K562 (cell line): ENCODE measurements at regions not wholly inside any gene's neighbourhood (a gene's known extent, or its start where the extent isn't known, plus 50 kb on each side); places are given as distances from the start of the nearest gene placed in this dataset.

ENCODE experiments used
- ATAC-seq: fragments of 200-7000 bp; cut with Tn5 transposase; 3 replicates; pipeline ENCODE4 v1.9.1; 2020; ENCODE audit warnings: moderate library complexity
- BruUV-seq: library from RNA; stranded (reverse); fragments of 400-500 nt; replicated peaks from 2 replicates; lab custom pipeline; 2021; lab: Mats Ljungman, UMichigan
- CTCF ChIA-PET: fragments of 300-600 bp; formaldehyde crosslinking; extraction: SDS; loops from one replicate; lab custom pipeline; 2021; ENCODE audit warnings: low intra/inter-chr PET ratio; lab: Yijun Ruan, JAX
- POLR2A ChIA-PET: fragments of 300-600, 350-650 bp; sonication (Branson Sonifier 250); formaldehyde crosslinking; extraction: SDS; loops from one replicate; lab custom pipeline; 2021; ENCODE audit warnings: antibody characterized with exemption, inconsistent platforms; lab: Yijun Ruan, JAX
- DNase-seq, 4 experiments: peaks; one replicate each; pipeline versions ENCODE4 v3.0.0 to v3.0.0-alpha.2; 2011 to 2018; ENCODE audit warnings: low spot score in 3 of 4, mixed read lengths in 3 of 4; ENCODE audit errors: extremely low read depth in 1 of 4
- FAIRE-seq: peaks from 2 replicates; lab custom pipeline; 2011; peaks lifted over from hg19 to GRCh38; lab: Jason Lieb, UNC
- H2AFZ ChIP-seq: 2 replicates; pipeline ENCODE4 v1.6.0; 2011; ENCODE audit warnings: low read depth, low read length, control low read depth, inconsistent platforms
- H3K27ac ChIP-seq: fragments of 200-600 bp; 3 replicates; pipeline ENCODE4 v1.8.0; 2011; ENCODE audit warnings: low read depth, mild to moderate bottlenecking, control low read depth, inconsistent platforms, low read length, moderate library complexity, mixed read lengths; ENCODE audit errors: extremely low read depth
- H3K27me3 ChIP-seq, 2 experiments: fragments of 300-600 bp in 1 of 2; 2 replicates in 1 of 2; 3 replicates in 1 of 2; pipeline versions ENCODE4 v1.6.0 to v1.8.0; 2011; ENCODE audit warnings: inconsistent platforms in 2 of 2, low read length in 2 of 2, mild to moderate bottlenecking in 1 of 2, mixed read lengths in 1 of 2, moderate library complexity in 1 of 2; ENCODE audit not compliant: control insufficient read depth in 2 of 2, insufficient read depth in 2 of 2
- H3K36me3 ChIP-seq: fragments of 300-600 bp; 3 replicates; pipeline ENCODE4 v1.8.0; 2011; ENCODE audit warnings: mild to moderate bottlenecking, low read length, inconsistent platforms; ENCODE audit not compliant: control insufficient read depth, insufficient read depth
- H3K4me1 ChIP-seq, 2 experiments: fragments of 200-600 bp in 1 of 2; replicated peaks in 1 of 2; 2 replicates in 1 of 2; 3 replicates in 1 of 2; pipeline versions ENCODE4 v1.5.1 to v1.8.0; 2011; ENCODE audit warnings: inconsistent platforms in 2 of 2, low read length in 2 of 2, mild to moderate bottlenecking in 1 of 2, mixed read lengths in 1 of 2, moderate library complexity in 1 of 2; ENCODE audit not compliant: control insufficient read depth in 2 of 2, insufficient read depth in 2 of 2
- H3K4me2 ChIP-seq: 2 replicates; pipeline ENCODE4 v1.6.1; 2011; ENCODE audit warnings: low read length, control low read depth, inconsistent platforms, mixed read lengths; ENCODE audit not compliant: insufficient read depth
- H3K4me3 ChIP-seq: fragments of 200-600 bp; sonication (generic), shearing (Covaris generic); 2 replicates; pipeline ENCODE4 v1.5.1; 2016; ENCODE audit warnings: control low read depth, inconsistent platforms
- H3K79me2 ChIP-seq: fragments of 200-600 bp; 3 replicates; pipeline ENCODE4 v1.8.0; 2011; ENCODE audit warnings: low read length, inconsistent platforms; ENCODE audit not compliant: control insufficient read depth, insufficient read depth
- H3K9ac ChIP-seq, 2 experiments: 2 replicates each; pipeline versions ENCODE4 v1.6.0 to v1.6.1; 2011; ENCODE audit warnings: low read depth in 2 of 2, low read length in 2 of 2, control low read depth in 1 of 2, inconsistent platforms in 1 of 2, mild to moderate bottlenecking in 1 of 2, mixed read lengths in 1 of 2; ENCODE audit not compliant: insufficient read depth in 1 of 2
- H3K9me1 ChIP-seq: one replicate; pipeline ENCODE4 v1.6.0; 2011; ENCODE audit warnings: inconsistent platforms, mild to moderate bottlenecking, low read length, moderate library complexity; ENCODE audit not compliant: control insufficient read depth, insufficient read depth
- H3K9me3 ChIP-seq: replicated peaks from 2 replicates; pipeline ENCODE4 v1.5.1; 2011; ENCODE audit warnings: low read depth, low read length, inconsistent platforms; ENCODE audit not compliant: control insufficient read depth, insufficient read depth
- H4K20me1 ChIP-seq: replicated peaks from 2 replicates; pipeline ENCODE4 v1.6.1; 2011; ENCODE audit warnings: low read length, inconsistent platforms, mixed read lengths; ENCODE audit not compliant: control insufficient read depth, insufficient read depth
- C11orf30 ChIP-seq: fragments of 450-650 bp; IDR thresholded peaks from 2 replicates; pipeline ENCODE4 v1.6.1; 2016; ENCODE audit warnings: low read depth, mild to moderate bottlenecking
- GABPB2 ChIP-seq: fragments of 250-450 bp; sonication (Bioruptor Pico); conservative IDR thresholded peaks from 2 replicates; pipeline ENCODE4 v1.5.1; 2021; ENCODE audit warnings: mild to moderate bottlenecking
- MAFF ChIP-seq: IDR thresholded peaks from 2 replicates; pipeline ENCODE4 v1.6.1; 2012; ENCODE audit warnings: low read length, improper control_type of control experiment
- MAFG ChIP-seq: fragments of 450-650 bp; conservative IDR thresholded peaks from 2 replicates; pipeline ENCODE4 v1.6.1; 2016; ENCODE audit warnings: missing genetic modification characterization, missing compliant biosample characterization
- MAFK ChIP-seq: IDR thresholded peaks from 2 replicates; pipeline ENCODE4 v1.6.1; 2011; ENCODE audit warnings: low read length, improper control_type of control experiment
- SNRNP70 ChIP-seq: fragments of 200-400 bp; formaldehyde crosslinking; optimal IDR thresholded peaks from 2 replicates; pipeline ENCODE3; 2017; ENCODE audit warnings: low read depth, low read length
- TEAD2 ChIP-seq: fragments of 450-650 bp; IDR thresholded peaks from 2 replicates; pipeline ENCODE4 v1.6.1; 2016; ENCODE audit warnings: missing genetic modification characterization, control low read depth, missing compliant biosample characterization
- ZNF282 ChIP-seq: sonication (generic); formaldehyde crosslinking; IDR thresholded peaks from 2 replicates; pipeline ENCODE4 v1.8.1; 2023; ENCODE audit warnings: missing genetic modification reagents
- ZNF316 ChIP-seq: fragments of 450-650 bp; IDR thresholded peaks from 2 replicates; pipeline ENCODE4 v1.6.1; 2016
- WGBS: fragments of 100-300 bp; shearing (Covaris generic); methylation state at CpG from one replicate; pipeline ENCODE4 v1.1.6; 2016; ENCODE audit warnings: low coverage, mixed read lengths; ENCODE audit not compliant: insufficient coverage; ENCODE audit errors: missing lambda C conversion rate; 5-methylcytosine and 5-hydroxymethylcytosine counted together
- in situ Hi-C: fragments of 300-500 bp; cut with MboI; formaldehyde crosslinking; loops from 4 replicates; pipeline ENCODE4 v1.15.0; 2018; ENCODE audit warnings: inconsistent platforms, mixed read lengths
- intact Hi-C: fragments of 100-400 bp; cut with micrococcal nuclease; formaldehyde crosslinking; loops from 2 replicates; pipeline ENCODE4 v1.14.2; 2022
- TF ChIP-seq, protein P1 (sequence below): sonication (generic); formaldehyde crosslinking; IDR thresholded peaks from 2 replicates; pipeline ENCODE4 v1.5.0; 2020; ENCODE audit warnings: missing genetic modification reagents
- TF ChIP-seq, protein P2 (sequence below): sonication (generic); formaldehyde crosslinking; IDR thresholded peaks from 2 replicates; pipeline ENCODE4 v1.8.0; 2022; ENCODE audit warnings: mild to moderate bottlenecking, low read depth, missing genetic modification reagents
- TF ChIP-seq, protein P3 (sequence below): fragments of 250-450 bp; sonication (Bioruptor Pico); IDR thresholded peaks from 2 replicates; pipeline ENCODE4 v1.4.0; 2020; ENCODE audit warnings: mild to moderate bottlenecking

DNA sequence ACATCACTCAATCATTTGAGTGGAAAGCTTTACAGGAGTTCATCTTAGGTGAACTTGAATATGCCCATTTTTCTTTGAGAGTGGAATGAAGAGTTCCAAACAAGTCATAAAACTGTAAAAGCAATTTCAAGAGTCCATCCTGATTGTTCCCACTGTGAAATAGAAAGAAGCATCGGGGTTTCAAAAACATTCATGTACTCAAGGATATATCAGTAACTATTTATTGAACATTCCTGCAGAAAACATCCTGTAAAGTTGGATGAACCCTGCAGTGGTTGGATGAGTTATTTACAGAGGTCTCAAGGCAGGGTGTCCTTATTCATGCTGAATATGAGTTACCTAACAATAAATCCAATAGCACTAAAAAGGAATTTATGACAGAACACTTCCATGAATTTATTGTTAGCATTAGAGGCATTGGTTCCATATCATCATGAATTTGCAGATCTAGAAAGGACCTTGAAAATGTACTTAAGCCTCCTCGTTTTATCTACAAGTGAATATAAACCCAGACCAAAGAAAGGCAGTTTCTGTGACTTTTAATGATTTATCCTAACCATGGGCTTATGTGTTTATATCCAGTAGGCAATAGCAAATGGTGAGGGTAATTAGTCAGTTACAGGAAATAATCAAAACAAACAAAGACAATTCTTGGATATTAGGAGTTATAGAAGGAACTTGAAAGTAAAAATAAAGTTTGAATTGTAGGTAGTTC is 361.9 kb upstream of the KCNMB2 start (continued):
- TF ChIP-seq ZNF282 (CRISPR knock-in tag), result no peak
- no peak for TF ChIP-seq SNRNP70
- TF ChIP-seq, protein P1, sequence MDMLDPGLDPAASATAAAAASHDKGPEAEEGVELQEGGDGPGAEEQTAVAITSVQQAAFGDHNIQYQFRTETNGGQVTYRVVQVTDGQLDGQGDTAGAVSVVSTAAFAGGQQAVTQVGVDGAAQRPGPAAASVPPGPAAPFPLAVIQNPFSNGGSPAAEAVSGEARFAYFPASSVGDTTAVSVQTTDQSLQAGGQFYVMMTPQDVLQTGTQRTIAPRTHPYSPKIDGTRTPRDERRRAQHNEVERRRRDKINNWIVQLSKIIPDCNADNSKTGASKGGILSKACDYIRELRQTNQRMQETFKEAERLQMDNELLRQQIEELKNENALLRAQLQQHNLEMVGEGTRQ (CRISPR knock-in tag), result no peak
- TF ChIP-seq TEAD2 (tag), result no peak
- TF ChIP-seq GABPB2 (CRISPR knock-in tag), result no peak

DNA sequence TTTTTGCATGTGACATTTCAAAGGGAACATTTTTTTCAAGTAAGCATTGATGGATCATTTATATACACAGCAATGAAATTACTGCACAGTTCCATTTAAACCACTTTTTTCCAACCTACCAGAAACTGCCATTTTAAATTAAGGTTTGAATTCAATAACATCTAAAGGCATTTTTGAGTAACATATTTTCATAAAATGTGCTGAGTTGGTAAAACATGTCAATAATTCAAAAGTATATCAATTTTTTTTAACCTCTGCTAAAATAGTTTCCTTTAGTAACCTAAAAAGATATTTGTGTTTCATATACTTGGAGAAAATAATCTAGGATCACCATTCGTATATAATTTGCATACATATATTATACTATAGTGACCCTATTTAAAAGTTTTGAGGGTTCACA is 355.1 kb upstream of the KCNMB2 start:
- Histone ChIP-seq H3K36me3 (no peaks in the 10 kb centered on the region), H3K27me3 (no peaks in the 10 kb centered on the region), H3K9me1 (no peaks in the 10 kb centered on the region), H3K27ac (no peak overlapping the region), H4K20me1 (no peaks in the 10 kb centered on the region), H3K4me2 (no peak overlapping the region), H3K9me3 (no peaks in the 10 kb centered on the region), H2AFZ (no peak overlapping the region), H3K9ac (no peak overlapping the region), H3K79me2 (no peaks in the 10 kb centered on the region), H3K4me3 (no peak overlapping the region), H3K4me1 (no peaks in the 10 kb centered on the region; a peak in 1 of 5 replicates)
- TF ChIP-seq, protein P2, sequence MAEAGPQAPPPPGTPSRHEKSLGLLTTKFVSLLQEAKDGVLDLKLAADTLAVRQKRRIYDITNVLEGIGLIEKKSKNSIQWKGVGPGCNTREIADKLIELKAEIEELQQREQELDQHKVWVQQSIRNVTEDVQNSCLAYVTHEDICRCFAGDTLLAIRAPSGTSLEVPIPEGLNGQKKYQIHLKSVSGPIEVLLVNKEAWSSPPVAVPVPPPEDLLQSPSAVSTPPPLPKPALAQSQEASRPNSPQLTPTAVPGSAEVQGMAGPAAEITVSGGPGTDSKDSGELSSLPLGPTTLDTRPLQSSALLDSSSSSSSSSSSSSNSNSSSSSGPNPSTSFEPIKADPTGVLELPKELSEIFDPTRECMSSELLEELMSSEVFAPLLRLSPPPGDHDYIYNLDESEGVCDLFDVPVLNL (CRISPR knock-in tag), result no peak
- peak; percentile 81 for TF ChIP-seq C11orf30
- TF ChIP-seq, protein P3, sequence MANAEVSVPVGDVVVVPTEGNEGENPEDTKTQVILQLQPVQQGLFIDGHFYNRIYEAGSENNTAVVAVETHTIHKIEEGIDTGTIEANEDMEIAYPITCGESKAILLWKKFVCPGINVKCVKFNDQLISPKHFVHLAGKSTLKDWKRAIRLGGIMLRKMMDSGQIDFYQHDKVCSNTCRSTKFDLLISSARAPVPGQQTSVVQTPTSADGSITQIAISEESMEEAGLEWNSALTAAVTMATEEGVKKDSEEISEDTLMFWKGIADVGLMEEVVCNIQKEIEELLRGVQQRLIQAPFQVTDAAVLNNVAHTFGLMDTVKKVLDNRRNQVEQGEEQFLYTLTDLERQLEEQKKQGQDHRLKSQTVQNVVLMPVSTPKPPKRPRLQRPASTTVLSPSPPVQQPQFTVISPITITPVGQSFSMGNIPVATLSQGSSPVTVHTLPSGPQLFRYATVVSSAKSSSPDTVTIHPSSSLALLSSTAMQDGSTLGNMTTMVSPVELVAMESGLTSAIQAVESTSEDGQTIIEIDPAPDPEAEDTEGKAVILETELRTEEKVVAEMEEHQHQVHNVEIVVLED (CRISPR knock-in tag), result no peak
- peak; percentile 91 for TF ChIP-seq ZNF316
- peak; percentile 37; the same call in 1 of the 2 replicates for TF ChIP-seq MAFK
- peak; percentile 67 for TF ChIP-seq MAFG
- TF ChIP-seq MAFF, result peak; percentile 50; the same call in 1 of the 2 replicates
- ATAC-seq (no peak), DNase-seq (no peak), FAIRE-seq (peak; percentile 23)
- 73% methylated on average over 1 of the region's 1 CpG for WGBS
- no TSS peak for BruUV-seq
- in situ Hi-C loops (no loop called here), intact Hi-C loops (no loop called here)
- POLR2A ChIA-PET, result no interaction called here
- CTCF ChIA-PET, result no interaction called here
